ENCODE measurements at regions not wholly inside any gene's neighbourhood (a gene's known extent, or its start where the extent isn't known, plus 50 kb on each side); places are given as distances from the start of the nearest gene placed in this dataset.

DNA sequence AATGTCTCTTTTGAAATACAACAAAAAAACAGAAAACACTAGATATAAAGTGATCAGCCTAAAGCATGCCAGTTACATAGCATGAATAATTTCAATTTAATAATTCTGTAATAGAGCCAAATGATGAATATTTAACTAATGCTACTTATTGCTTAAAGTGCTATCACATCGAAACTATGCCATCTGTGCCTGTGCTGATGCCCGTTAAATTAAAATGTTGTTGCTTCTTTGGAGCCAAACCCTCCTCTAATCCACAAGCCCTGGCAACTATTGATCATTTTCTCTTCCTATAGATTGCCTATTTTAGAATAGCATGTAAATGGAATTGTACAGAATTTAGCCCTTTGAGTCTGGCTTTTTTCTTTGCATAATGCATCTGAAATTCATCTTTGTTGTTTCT lies 356.2 kb downstream of the CHSY3 start:
- no peak for DNase-seq (ENCODE audit: low spot score)

DNA sequence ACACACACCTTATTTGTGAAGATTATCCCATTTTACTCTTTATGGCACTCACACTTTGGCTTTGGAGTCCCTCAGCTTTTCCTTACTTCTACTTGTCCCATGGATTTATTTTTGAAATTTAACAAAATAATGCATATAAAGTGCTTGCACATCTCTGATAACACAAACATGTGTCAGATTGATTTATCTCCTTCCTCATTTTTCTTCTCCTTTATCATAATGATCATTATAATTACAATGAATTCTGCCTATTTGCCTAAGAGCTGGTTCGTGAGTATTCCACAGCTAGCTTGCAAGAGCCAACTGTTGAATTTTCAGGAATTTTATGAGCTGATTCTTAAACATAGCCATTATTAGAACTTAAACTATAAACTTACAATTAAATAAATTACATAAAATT lies 347.7 kb downstream of the CHSY3 start:
- no peak for DNase-seq (ENCODE audit: low spot score)

DNA sequence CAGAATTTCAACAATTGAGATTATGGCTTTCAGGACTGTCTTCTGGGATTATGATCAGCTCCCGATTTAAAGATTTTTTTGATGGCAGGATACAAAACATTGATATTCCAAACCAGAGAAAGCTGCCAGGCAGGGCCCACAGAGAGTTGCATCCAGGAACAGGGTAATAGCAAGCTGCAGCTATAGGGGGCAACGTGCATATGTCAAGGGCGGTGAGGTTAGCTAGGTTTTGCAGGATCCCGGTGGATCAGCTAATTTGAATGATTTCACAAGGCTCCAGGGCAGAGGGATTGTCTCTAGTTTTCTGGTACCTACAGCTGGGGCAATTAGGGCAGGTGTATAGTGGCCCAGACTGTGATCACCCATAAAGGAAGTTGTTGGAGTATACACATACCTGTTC lies 339.4 kb downstream of the CHSY3 start:
- peak; percentile 31 for DNase-seq (ENCODE audit: low spot score)

DNA sequence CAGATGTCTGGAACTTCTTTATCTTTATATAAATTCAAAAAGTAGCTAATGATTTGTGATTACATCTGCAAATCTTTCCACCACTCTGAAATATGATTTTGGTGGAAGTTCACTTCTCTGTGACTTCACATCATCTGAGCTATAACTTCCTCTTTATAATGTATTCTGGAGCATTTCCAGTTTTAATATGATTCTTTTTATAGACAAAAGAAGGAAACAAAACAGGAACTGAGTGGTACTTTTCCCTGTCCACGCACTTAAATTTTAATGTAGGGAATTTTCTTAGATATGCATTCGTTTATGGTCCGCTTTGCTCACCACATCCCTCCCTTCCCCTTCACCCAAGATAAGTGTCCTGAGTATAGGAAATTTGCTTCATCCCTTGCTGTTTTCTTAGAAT lies 333.5 kb downstream of the CHSY3 start:
- DNase-seq (ENCODE audit: low spot score), result no peak
